ENCODE measurements at regions not wholly inside any gene's neighbourhood (a gene's known extent, or its start where the extent isn't known, plus 50 kb on each side); places are given as distances from the start of the nearest gene placed in this dataset.

DNA sequence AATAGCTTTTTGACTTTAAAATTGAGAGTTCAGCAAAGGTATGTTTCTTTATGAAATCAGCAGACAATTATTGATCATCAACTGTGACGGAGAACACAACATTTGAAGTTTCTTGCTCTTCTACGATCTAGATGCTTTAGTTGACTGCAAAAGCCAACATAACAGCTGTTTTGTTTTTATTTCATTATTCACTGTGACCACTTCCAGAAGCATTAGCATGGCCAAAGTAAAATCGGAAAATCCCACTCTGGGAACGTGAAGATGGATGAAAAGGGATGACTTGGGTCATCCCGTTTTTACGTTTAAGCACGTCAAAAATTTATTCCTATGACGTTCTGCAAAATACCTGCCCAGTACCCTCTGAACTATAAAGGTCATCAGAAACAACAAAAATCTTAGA is 833.0 kb upstream of the ADAMTS5 start:
- TF ChIP-seq POLR2A (IDR thresholded peaks at IDR 0.05) (no peak), CTCF (IDR thresholded peaks at IDR 0.05) (no peak), POLR2AphosphoS5 (IDR thresholded peaks at IDR 0.05) (no peak)
